Heart left ventricle (tissue), 13 donors: ENCODE measurements at regions not wholly inside any gene's neighbourhood (a gene's known extent, or its start where the extent isn't known, plus 50 kb on each side); places are given as distances from the start of the nearest gene placed in this dataset.

Source experiments
- POLR2A ChIP-seq, 2 donors: fragments of 450-650 bp; IDR thresholded peaks; one replicate each; pipeline ENCODE4 v1.6.1; 2017; ENCODE audit warnings: antibody characterized with exemption in 2 of 2, mild to moderate bottlenecking in 2 of 2, moderate library complexity in 2 of 2
- TF ChIP-seq, protein P1 (sequence below), 12 donors: fragments of 200-600 bp; sonication (generic) in 4 of 12; IDR thresholded peaks; one replicate each; pipeline versions ENCODE4 v1.5.0 to v1.8.0; 2018 to 2022; ENCODE audit warnings: antibody characterized with exemption in 12 of 12, mild to moderate bottlenecking in 5 of 12
- donor health status: ischemic (EF 13 %, LVEDD 7.1; RV severe dilation, severe dysfunction).
- donor health status: DM: no; HTN: yes; CAD: no.
- donor health status: DM: no; HTN: no; CAD: no.
- donor health status: ischemic (EF 25% LVEDD 6.9; RV normal size, moderate dysfunction).
- donor health status: ischemic (EF 25% LVEDD 5.7; RV mildly dilated, moderate dysfunction).
- donor health status: ischemic (EF 35%, LVEDD 5.7; RV mildly dilated, moderate dysfunction).
- donor health status: nonischemic (EF 11% LVEDD 7.7; RV severe dilation, severe dysfunction).
- donor health status: DM: yes; HTN: yes; CAD: no.
- donor health status: PGD.
- donor health status: ischemic (EF 29% LVEDD 5.4; RV normal size, mild dysfunction).
- donor health status: nonischemic (EF 23%, LVEDD 6.1; RV moderate dilation, normal function).

DNA sequence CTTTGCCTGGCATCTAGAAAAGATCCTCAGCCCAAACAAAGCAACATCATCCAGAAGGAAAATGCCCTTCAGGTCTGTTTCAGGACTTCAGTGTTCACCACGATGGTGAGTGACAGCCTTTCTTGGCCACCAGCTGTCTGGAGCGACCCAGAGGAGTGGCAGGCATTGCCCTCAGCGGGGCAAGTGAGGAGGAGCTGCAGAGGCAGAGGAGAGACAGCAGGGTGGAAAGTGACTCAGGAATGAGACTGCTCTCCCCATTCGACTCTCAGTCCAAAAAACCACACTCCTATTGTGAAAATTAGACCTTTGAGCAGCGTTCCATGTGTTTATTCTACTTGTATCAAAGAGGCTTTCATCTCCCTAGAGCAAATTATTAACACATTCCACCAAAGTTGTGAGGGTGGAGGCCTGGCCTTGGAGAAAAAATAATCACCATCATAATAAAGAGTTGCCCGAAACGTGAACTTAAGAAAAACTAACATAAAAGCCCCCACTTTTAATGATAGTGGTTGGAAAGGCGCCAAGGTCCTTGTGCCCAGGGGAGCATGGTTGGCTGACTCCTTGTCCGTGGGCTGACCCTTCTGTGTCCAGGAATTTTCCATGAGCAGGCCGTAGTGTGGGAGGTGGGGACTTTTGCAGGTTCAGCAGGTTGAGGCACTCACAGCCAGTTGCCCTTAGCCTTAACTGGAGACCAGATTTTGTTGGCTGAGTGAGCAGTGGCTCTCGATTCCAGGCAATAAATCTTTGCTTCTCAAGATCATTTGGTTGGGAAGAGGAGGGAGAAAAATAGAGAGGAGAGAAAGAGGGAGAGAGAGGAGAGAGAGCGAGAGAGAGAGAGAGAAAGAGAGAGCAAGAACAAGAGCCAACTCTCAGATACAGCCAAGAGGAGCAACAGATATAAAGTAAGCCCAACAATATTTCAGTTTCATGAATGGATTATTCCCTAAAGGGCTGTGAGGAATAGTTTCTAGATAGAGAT lies 125.9 kb upstream of the ANKRD55 start:
- TF ChIP-seq, protein P1, sequence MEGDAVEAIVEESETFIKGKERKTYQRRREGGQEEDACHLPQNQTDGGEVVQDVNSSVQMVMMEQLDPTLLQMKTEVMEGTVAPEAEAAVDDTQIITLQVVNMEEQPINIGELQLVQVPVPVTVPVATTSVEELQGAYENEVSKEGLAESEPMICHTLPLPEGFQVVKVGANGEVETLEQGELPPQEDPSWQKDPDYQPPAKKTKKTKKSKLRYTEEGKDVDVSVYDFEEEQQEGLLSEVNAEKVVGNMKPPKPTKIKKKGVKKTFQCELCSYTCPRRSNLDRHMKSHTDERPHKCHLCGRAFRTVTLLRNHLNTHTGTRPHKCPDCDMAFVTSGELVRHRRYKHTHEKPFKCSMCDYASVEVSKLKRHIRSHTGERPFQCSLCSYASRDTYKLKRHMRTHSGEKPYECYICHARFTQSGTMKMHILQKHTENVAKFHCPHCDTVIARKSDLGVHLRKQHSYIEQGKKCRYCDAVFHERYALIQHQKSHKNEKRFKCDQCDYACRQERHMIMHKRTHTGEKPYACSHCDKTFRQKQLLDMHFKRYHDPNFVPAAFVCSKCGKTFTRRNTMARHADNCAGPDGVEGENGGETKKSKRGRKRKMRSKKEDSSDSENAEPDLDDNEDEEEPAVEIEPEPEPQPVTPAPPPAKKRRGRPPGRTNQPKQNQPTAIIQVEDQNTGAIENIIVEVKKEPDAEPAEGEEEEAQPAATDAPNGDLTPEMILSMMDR (IDR thresholded peaks at IDR 0.05), result no peak
- no peak for TF ChIP-seq POLR2A (IDR thresholded peaks at IDR 0.05)
